ENCODE measurements at regions not wholly inside any gene's neighbourhood (a gene's known extent, or its start where the extent isn't known, plus 50 kb on each side); places are given as distances from the start of the nearest gene placed in this dataset.
"Not testable (repeated sequence)": the region's sequence is repeated elsewhere in the genome, so short reads cannot be mapped to it uniquely, and the experiment has no call there.

GRCh38 chr4:10388146-10388545, 69.1 kb downstream of the ZNF518B start:
- DNase-seq (ENCODE audit: extremely low spot score in 2 of 2); H3K4me3 ChIP-seq; H3K36me3 ChIP-seq; intact Hi-C loops (cut with DNase I); H3K9me3 ChIP-seq; H3K27me3 ChIP-seq; H3K4me1 ChIP-seq; H3K27ac ChIP-seq: not testable (repeated sequence)

GRCh38 chr4:10385994-10386394, 71.2 kb downstream of the ZNF518B start:
- Histone ChIP-seq H3K27me3 (no peaks in the 10 kb centered on the region), H3K4me1 (no peaks in the 10 kb centered on the region), H3K27ac (no peak overlapping the region), H3K36me3 (no peaks in the 10 kb centered on the region), H3K9me3 (no peaks in the 10 kb centered on the region), H3K4me3 (no peak overlapping the region)
- intact Hi-C loops (cut with DNase I) = no loop called here
- TF ChIP-seq CTCF (IDR thresholded peaks at IDR 0.05) = no peak
- TF ChIP-seq POLR2AphosphoS5 (IDR thresholded peaks at IDR 0.05; ENCODE audit: insufficient read depth in 1 of 2, low read depth in 1 of 2) = no peak
- TF ChIP-seq POLR2A (IDR thresholded peaks at IDR 0.05) = no peak
- DNase-seq (ENCODE audit: extremely low spot score in 2 of 2) = no peak

GRCh38 chr4:10384974-10385373, 72.3 kb downstream of the ZNF518B start:
- Histone ChIP-seq H3K9me3 (no peaks in the 10 kb centered on the region), H3K4me3 (no peak overlapping the region), H3K4me1 (no peaks in the 10 kb centered on the region), H3K36me3 (no peaks in the 10 kb centered on the region), H3K27me3 (no peaks in the 10 kb centered on the region), H3K27ac (no peak overlapping the region)
- intact Hi-C loops (cut with DNase I) = no loop called here
- DNase-seq (ENCODE audit: extremely low spot score in 2 of 2) = no peak
- no peak for TF ChIP-seq CTCF (IDR thresholded peaks at IDR 0.05)
- no peak for TF ChIP-seq POLR2A (IDR thresholded peaks at IDR 0.05)

- no peaks in the 10 kb centered on the region for H3K4me1 ChIP-seq
Measured at GRCh38 chr4:10383417-10383816, 73.8 kb downstream of the ZNF518B start.

GRCh38 chr4:10382171-10382570, 75.1 kb downstream of the ZNF518B start:
- H3K36me3 ChIP-seq; DNase-seq (ENCODE audit: extremely low spot score in 2 of 2); H3K9me3 ChIP-seq: not testable (repeated sequence)

More at GRCh38 chr4:10383417-10383816, 73.8 kb downstream of the ZNF518B start:
- no peaks in the 10 kb centered on the region for H3K36me3 ChIP-seq
- intact Hi-C loops (cut with DNase I) = no loop called here
- no peak overlapping the region for H3K27ac ChIP-seq
- DNase-seq (ENCODE audit: extremely low spot score in 2 of 2) = no peak
- no peak for TF ChIP-seq POLR2AphosphoS5 (IDR thresholded peaks at IDR 0.05; ENCODE audit: insufficient read depth in 1 of 2, low read depth in 1 of 2)
- TF ChIP-seq POLR2A (IDR thresholded peaks at IDR 0.05) = no peak
- TF ChIP-seq CTCF (IDR thresholded peaks at IDR 0.05) = no peak
- H3K4me3 ChIP-seq = no peak overlapping the region
- no peaks in the 10 kb centered on the region for H3K9me3 ChIP-seq
- H3K27me3 ChIP-seq = no peaks in the 10 kb centered on the region

GRCh38 chr4:10381146-10381545, 76.1 kb downstream of the ZNF518B start:
- Histone ChIP-seq H3K4me3 (no peak overlapping the region), H3K4me1 (no peaks in the 10 kb centered on the region), H3K27ac (no peak overlapping the region), H3K9me3 (no peaks in the 10 kb centered on the region), H3K36me3 (no peaks in the 10 kb centered on the region), H3K27me3 (no peaks in the 10 kb centered on the region)
- intact Hi-C loops (cut with DNase I) = no loop called here
- TF ChIP-seq POLR2AphosphoS5 (IDR thresholded peaks at IDR 0.05; ENCODE audit: insufficient read depth in 1 of 2, low read depth in 1 of 2) (no peak), POLR2A (IDR thresholded peaks at IDR 0.05) (no peak), CTCF (IDR thresholded peaks at IDR 0.05) (no peak)
- no peak for DNase-seq (ENCODE audit: extremely low spot score in 2 of 2)

More at GRCh38 chr4:10382171-10382570, 75.1 kb downstream of the ZNF518B start:
- H3K4me1 ChIP-seq; H3K27ac ChIP-seq; H3K4me3 ChIP-seq; H3K27me3 ChIP-seq; intact Hi-C loops (cut with DNase I): not testable (repeated sequence)

Measured in vagina (tissue), 2 donors.